ENCODE measurements at regions not wholly inside any gene's neighbourhood (a gene's known extent, or its start where the extent isn't known, plus 50 kb on each side); places are given as distances from the start of the nearest gene placed in this dataset.

GRCh38 chr3:135788146-135788545, 177.4 kb upstream of the PPP2R3A start:
- Histone ChIP-seq H3K4me2 (ENCODE audit: low read length) (no peak overlapping the region), H3K4me3 (ENCODE audit: low read length) (no peak overlapping the region), H2AFZ (ENCODE audit: low read depth, low read length) (no peak overlapping the region), H3K36me3 (replicated peaks; ENCODE audit: low read depth, low read length) (no peaks in the 10 kb centered on the region), H4K20me1 (ENCODE audit: insufficient read depth, low read length) (no peaks in the 10 kb centered on the region), H3K27me3 (ENCODE audit: low read depth, low read length) (0 out of 2 replicates have a peak, but pooled peaks cover 6% of the 10 kb centered on the region), H3K79me2 (ENCODE audit: low read length) (no peaks in the 10 kb centered on the region), H3K27ac (ENCODE audit: low read length) (no peak overlapping the region), H3K9me3 (ENCODE audit: insufficient read depth, low read length) (no peaks in the 10 kb centered on the region), H3K4me1 (ENCODE audit: low read length) (peaks cover 18% of the 10 kb centered on the region), H3K9ac (ENCODE audit: low read length) (no peak overlapping the region)
- TF ChIP-seq CTCF (IDR thresholded peaks at IDR 0.05; ENCODE audit: low read depth, low read length) (no peak), EZH2phosphoT487 (IDR thresholded peaks at IDR 0.05; ENCODE audit: low read depth) (no peak)

GRCh38 chr3:135788978-135789377, 176.6 kb upstream of the PPP2R3A start:
- H3K4me1 ChIP-seq (ENCODE audit: low read length), result peaks cover 18% of the 10 kb centered on the region
- no peak overlapping the region for H3K4me3 ChIP-seq (ENCODE audit: low read length)
- peaks cover 6% of the 10 kb centered on the region; the same call in 1 of the 2 replicates for H3K27me3 ChIP-seq (ENCODE audit: low read depth, low read length)
- H3K4me2 ChIP-seq (ENCODE audit: low read length), result no peak overlapping the region
- TF ChIP-seq EZH2phosphoT487 (IDR thresholded peaks at IDR 0.05; ENCODE audit: low read depth) (no peak), CTCF (IDR thresholded peaks at IDR 0.05; ENCODE audit: low read depth, low read length) (no peak)
- no peak overlapping the region for H2AFZ ChIP-seq (ENCODE audit: low read depth, low read length)
- H3K9me3 ChIP-seq (ENCODE audit: insufficient read depth, low read length), result no peaks in the 10 kb centered on the region
- no peaks in the 10 kb centered on the region for H4K20me1 ChIP-seq (ENCODE audit: insufficient read depth, low read length)
- H3K9ac ChIP-seq (ENCODE audit: low read length), result no peak overlapping the region
- H3K27ac ChIP-seq (ENCODE audit: low read length), result no peak overlapping the region
- H3K36me3 ChIP-seq (replicated peaks; ENCODE audit: low read depth, low read length), result no peaks in the 10 kb centered on the region
- no peaks in the 10 kb centered on the region for H3K79me2 ChIP-seq (ENCODE audit: low read length)

- no peak for TF ChIP-seq EZH2phosphoT487 (IDR thresholded peaks at IDR 0.05; ENCODE audit: low read depth)
- TF ChIP-seq CTCF (IDR thresholded peaks at IDR 0.05; ENCODE audit: low read depth, low read length), result peak; percentile 57
- Histone ChIP-seq H3K36me3 (replicated peaks; ENCODE audit: low read depth, low read length) (no peaks in the 10 kb centered on the region), H3K4me1 (ENCODE audit: low read length) (no peaks in the 10 kb centered on the region), H3K79me2 (ENCODE audit: low read length) (no peaks in the 10 kb centered on the region), H3K9ac (ENCODE audit: low read length) (no peak overlapping the region), H3K4me3 (ENCODE audit: low read length) (no peak overlapping the region), H3K4me2 (ENCODE audit: low read length) (no peak overlapping the region), H4K20me1 (ENCODE audit: insufficient read depth, low read length) (no peaks in the 10 kb centered on the region), H3K27me3 (ENCODE audit: low read depth, low read length) (peaks cover 20% of the 10 kb centered on the region; the same call in 1 of the 2 replicates), H2AFZ (ENCODE audit: low read depth, low read length) (no peak overlapping the region), H3K9me3 (ENCODE audit: insufficient read depth, low read length) (no peaks in the 10 kb centered on the region), H3K27ac (ENCODE audit: low read length) (no peak overlapping the region)
Measured at GRCh38 chr3:135792174-135792573, 173.4 kb upstream of the PPP2R3A start.

DNA sequence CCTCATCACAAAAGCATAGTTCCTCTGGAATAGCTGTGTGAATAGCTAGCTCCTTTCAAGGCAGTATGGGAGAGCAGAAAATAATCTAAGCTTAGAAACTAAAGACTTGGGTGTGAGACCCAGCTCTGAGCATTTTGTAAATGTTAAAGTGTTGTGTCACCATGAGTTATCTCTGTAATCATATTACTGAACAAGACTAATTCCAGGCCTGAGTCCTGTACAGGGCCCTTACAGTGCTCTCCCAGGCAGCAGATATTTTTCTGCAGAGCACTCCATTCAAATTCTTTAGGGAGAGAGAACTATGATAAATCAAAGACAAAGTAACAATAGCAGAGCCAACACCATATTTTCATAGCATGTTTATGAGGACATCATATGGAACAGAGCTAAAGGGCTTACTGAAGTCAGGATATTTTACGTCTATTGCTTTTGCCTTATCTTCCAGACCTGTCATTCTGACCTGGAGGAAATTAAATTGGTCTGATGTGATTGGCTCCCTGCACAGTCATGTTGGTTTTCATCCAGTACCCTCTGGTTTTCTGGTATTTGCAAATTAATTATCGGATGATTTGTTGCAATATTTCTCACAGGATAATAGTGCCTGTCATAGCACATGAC, 172.6 kb upstream of the PPP2R3A start:
- Histone ChIP-seq H3K36me3 (replicated peaks; ENCODE audit: low read depth, low read length) (no peaks in the 10 kb centered on the region), H3K79me2 (ENCODE audit: low read length) (no peaks in the 10 kb centered on the region), H3K27ac (ENCODE audit: low read length) (no peak overlapping the region), H4K20me1 (ENCODE audit: insufficient read depth, low read length) (no peaks in the 10 kb centered on the region), H3K4me2 (ENCODE audit: low read length) (no peak overlapping the region), H3K9ac (ENCODE audit: low read length) (no peak overlapping the region), H3K4me3 (ENCODE audit: low read length) (no peak overlapping the region), H3K4me1 (ENCODE audit: low read length) (no peaks in the 10 kb centered on the region), H3K9me3 (ENCODE audit: insufficient read depth, low read length) (no peaks in the 10 kb centered on the region), H2AFZ (ENCODE audit: low read depth, low read length) (no peak overlapping the region), H3K27me3 (ENCODE audit: low read depth, low read length) (peaks cover 20% of the 10 kb centered on the region; the same call in 1 of the 2 replicates)
- TF ChIP-seq CTCF (IDR thresholded peaks at IDR 0.05; ENCODE audit: low read depth, low read length) (no peak), EZH2phosphoT487 (IDR thresholded peaks at IDR 0.05; ENCODE audit: low read depth) (no peak)
